SK-N-MC (cell line): ENCODE measurements at regions not wholly inside any gene's neighbourhood (a gene's known extent, or its start where the extent isn't known, plus 50 kb on each side); places are given as distances from the start of the nearest gene placed in this dataset.

Experiments
- DNase-seq: peaks from one replicate; pipeline ENCODE4 v3.0.0-alpha.2; 2011; ENCODE audit warnings: low read depth, low spot score
- H3K27ac ChIP-seq: fragments of 200-600 bp; sonication (generic); 2 replicates; pipeline ENCODE4 v1.5.1; 2016; ENCODE audit warnings: mixed run types
- H3K36me3 ChIP-seq: fragments of 200-600 bp; sonication (generic); 2 replicates; pipeline ENCODE4 v1.6.1; 2017; ENCODE audit warnings: antibody characterized with exemption, low read length, mixed read lengths; ENCODE audit not compliant: insufficient read depth
- H3K4me3 ChIP-seq: fragments of 200-600 bp; sonication (generic); 2 replicates; pipeline ENCODE4 v1.5.1; 2016
- H3K9ac ChIP-seq: fragments of 200-600 bp; sonication (generic); 2 replicates; pipeline ENCODE4 v1.8.0; 2017; ENCODE audit warnings: mixed run types, mixed read lengths; ENCODE audit not compliant: insufficient read length
- H3K9me3 ChIP-seq: fragments of 200-600 bp; sonication (generic); 2 replicates; pipeline ENCODE4 v1.6.1; 2017; ENCODE audit warnings: low read depth, mild to moderate bottlenecking, antibody characterized with exemption, low read length, moderate library complexity, mixed read lengths
- EZH2 ChIP-seq: fragments of 200-600 bp; sonication (generic); IDR thresholded peaks from one replicate; pipeline ENCODE4 v1.6.1; 2017; ENCODE audit warnings: antibody characterized with exemption
- FOXP2 ChIP-seq: optimal IDR thresholded peaks from 2 replicates; pipeline ENCODE3; 2011; ENCODE audit warnings: mild to moderate bottlenecking, moderate library complexity; ENCODE audit not compliant: insufficient read depth; ENCODE audit errors: extremely low read length, control extremely low read depth
- POLR2AphosphoS5 ChIP-seq: IDR thresholded peaks from 2 replicates; pipeline ENCODE4 v1.6.1; 2012; ENCODE audit warnings: mild to moderate bottlenecking, low read depth, low read length, borderline replicate concordance

GRCh38 chr5:2044041-2044440, 161.3 kb upstream of the IRX4 start:
- no peak for DNase-seq
- no peak overlapping the region for H3K4me3 ChIP-seq
- TF ChIP-seq FOXP2 (no peak), EZH2 (no peak), POLR2AphosphoS5 (no peak)
- no peak overlapping the region for H3K9ac ChIP-seq
- H3K27ac ChIP-seq: no peak overlapping the region
- H3K9me3 ChIP-seq: no peaks in the 10 kb centered on the region
- H3K36me3 ChIP-seq: no peaks in the 10 kb centered on the region

- no peak overlapping the region for H3K9ac ChIP-seq
- no peaks in the 10 kb centered on the region for H3K9me3 ChIP-seq
- H3K27ac ChIP-seq: no peak overlapping the region
- H3K36me3 ChIP-seq: no peaks in the 10 kb centered on the region
- H3K4me3 ChIP-seq: no peak overlapping the region
- no peak for TF ChIP-seq POLR2AphosphoS5
- TF ChIP-seq FOXP2: no peak
- no peak for TF ChIP-seq EZH2
- DNase-seq: no peak
Observed at GRCh38 chr5:2039180-2039531, 156.4 kb upstream of the IRX4 start.

GRCh38 chr5:2038321-2039179, 155.8 kb upstream of the IRX4 start:
- no peaks in the 10 kb centered on the region for H3K9me3 ChIP-seq
- H3K36me3 ChIP-seq: no peaks in the 10 kb centered on the region
- TF ChIP-seq EZH2 (no peak), FOXP2 (no peak), POLR2AphosphoS5 (no peak)
- H3K27ac ChIP-seq: no peak overlapping the region
- DNase-seq: no peak
- no peak overlapping the region for H3K9ac ChIP-seq
- H3K4me3 ChIP-seq: no peak overlapping the region

- Histone ChIP-seq H3K9me3 (no peaks in the 10 kb centered on the region), H3K27ac (no peak overlapping the region), H3K36me3 (no peaks in the 10 kb centered on the region), H3K9ac (no peak overlapping the region), H3K4me3 (no peak overlapping the region)
- no peak for TF ChIP-seq FOXP2
- TF ChIP-seq POLR2AphosphoS5: no peak
- TF ChIP-seq EZH2: no peak
- DNase-seq: no peak
Observed at GRCh38 chr5:2036885-2037284, 154.2 kb upstream of the IRX4 start.

- no peaks in the 10 kb centered on the region for H3K9me3 ChIP-seq
- H3K9ac ChIP-seq: no peak overlapping the region
- no peaks in the 10 kb centered on the region for H3K36me3 ChIP-seq
- no peak for TF ChIP-seq EZH2
- TF ChIP-seq FOXP2: no peak
- no peak for TF ChIP-seq POLR2AphosphoS5
- DNase-seq: no peak
- no peak overlapping the region for H3K4me3 ChIP-seq
- no peak overlapping the region for H3K27ac ChIP-seq
Observed at GRCh38 chr5:2032432-2032831, 149.7 kb upstream of the IRX4 start.

GRCh38 chr5:2031581-2031980, 148.9 kb upstream of the IRX4 start:
- Histone ChIP-seq H3K9ac (no peak overlapping the region), H3K36me3 (no peaks in the 10 kb centered on the region), H3K27ac (no peak overlapping the region), H3K9me3 (no peaks in the 10 kb centered on the region), H3K4me3 (no peak overlapping the region)
- TF ChIP-seq POLR2AphosphoS5 (no peak), EZH2 (no peak), FOXP2 (no peak)
- no peak for DNase-seq

- Histone ChIP-seq H3K27ac (no peak overlapping the region), H3K9ac (no peak overlapping the region), H3K36me3 (no peaks in the 10 kb centered on the region), H3K4me3 (no peak overlapping the region), H3K9me3 (no peaks in the 10 kb centered on the region)
- TF ChIP-seq FOXP2 (no peak), POLR2AphosphoS5 (no peak), EZH2 (no peak)
- DNase-seq: no peak
Observed at GRCh38 chr5:2030131-2030530, 147.4 kb upstream of the IRX4 start.

- H3K4me3 ChIP-seq: no peak overlapping the region
- H3K27ac ChIP-seq: no peak overlapping the region
- H3K9me3 ChIP-seq: no peaks in the 10 kb centered on the region
- TF ChIP-seq FOXP2 (no peak), POLR2AphosphoS5 (no peak), EZH2 (no peak)
- DNase-seq: no peak
- H3K9ac ChIP-seq: no peak overlapping the region
- H3K36me3 ChIP-seq: no peaks in the 10 kb centered on the region
Observed at GRCh38 chr5:2029206-2029605, 146.5 kb upstream of the IRX4 start.

GRCh38 chr5:2027790-2028189, 145.1 kb upstream of the IRX4 start:
- Histone ChIP-seq H3K36me3 (no peaks in the 10 kb centered on the region), H3K9ac (no peak overlapping the region), H3K9me3 (no peaks in the 10 kb centered on the region), H3K27ac (no peak overlapping the region), H3K4me3 (no peak overlapping the region)
- TF ChIP-seq EZH2 (no peak), POLR2AphosphoS5 (no peak), FOXP2 (no peak)
- DNase-seq: no peak
